Mesendoderm (in vitro differentiated cells): ENCODE measurements at regions not wholly inside any gene's neighbourhood (a gene's known extent, or its start where the extent isn't known, plus 50 kb on each side); places are given as distances from the start of the nearest gene placed in this dataset.
A peak's percentile ranks its signal among the peaks of the same experiment; 100 is the strongest.

Experiments used
- DNase-seq: peaks from one replicate; pipeline ENCODE4 v3.0.0; 2013
- H2AK5ac ChIP-seq: 2 replicates; pipeline ENCODE4 v1.6.1; 2013; ENCODE audit warnings: low read length, inconsistent platforms
- H2BK120ac ChIP-seq: 2 replicates; pipeline ENCODE4 v1.6.1; 2013; ENCODE audit warnings: low read depth, mild to moderate bottlenecking, low read length, moderate library complexity, mixed read lengths
- H2BK15ac ChIP-seq: replicated peaks from 2 replicates; pipeline ENCODE4 v1.6.1; 2013; ENCODE audit warnings: low read depth, mild to moderate bottlenecking, moderate library complexity
- H2BK5ac ChIP-seq: 2 replicates; pipeline ENCODE4 v1.6.1; 2013; ENCODE audit warnings: low read length, inconsistent platforms
- H3K18ac ChIP-seq: 2 replicates; pipeline ENCODE4 v1.6.1; 2013; ENCODE audit warnings: mild to moderate bottlenecking, low read length, mixed read lengths
- H3K23ac ChIP-seq: one replicate; pipeline ENCODE4 v1.6.1; 2013; ENCODE audit warnings: low read length
- H3K27ac ChIP-seq: 2 replicates; pipeline ENCODE4 v1.5.1; 2013; ENCODE audit warnings: low read depth, mild to moderate bottlenecking, inconsistent platforms, low read length, moderate library complexity
- H3K27me3 ChIP-seq: 2 replicates; pipeline ENCODE4 v1.6.1; 2013; ENCODE audit warnings: low read length, control low read depth, mild to moderate bottlenecking, inconsistent platforms; ENCODE audit not compliant: insufficient read depth, poor library complexity
- H3K36me3 ChIP-seq: 2 replicates; pipeline ENCODE4 v1.6.1; 2013; ENCODE audit warnings: low read length, inconsistent platforms; ENCODE audit not compliant: control insufficient read depth, insufficient read depth
- H3K4ac ChIP-seq: one replicate; pipeline ENCODE4 v1.6.1; 2013; ENCODE audit warnings: low read depth, mild to moderate bottlenecking, low read length, moderate library complexity
- H3K4me1 ChIP-seq: 2 replicates; pipeline ENCODE4 v1.6.1; 2013; ENCODE audit warnings: low read depth, low read length, inconsistent platforms; ENCODE audit not compliant: control insufficient read depth
- H3K4me2 ChIP-seq: 2 replicates; pipeline ENCODE4 v1.6.1; 2013; ENCODE audit warnings: low read length
- H3K4me3 ChIP-seq: 2 replicates; pipeline ENCODE4 v1.5.1; 2013; ENCODE audit warnings: mild to moderate bottlenecking, low read length
- H3K56ac ChIP-seq: one replicate; pipeline ENCODE4 v1.6.1; 2013; ENCODE audit warnings: low read length
- H3K79me1 ChIP-seq: 2 replicates; pipeline ENCODE4 v1.6.1; 2013; ENCODE audit warnings: low read length, inconsistent platforms
- H3K79me2 ChIP-seq: 2 replicates; pipeline ENCODE4 v1.6.1; 2013; ENCODE audit warnings: mild to moderate bottlenecking, low read length; ENCODE audit not compliant: control insufficient read depth, insufficient read depth
- H3K9ac ChIP-seq: 2 replicates; pipeline ENCODE4 v1.6.1; 2013; ENCODE audit warnings: low read length, inconsistent platforms
- H4K5ac ChIP-seq: one replicate; pipeline ENCODE4 v1.6.1; 2013; ENCODE audit warnings: low read length
- H4K8ac ChIP-seq: one replicate; pipeline ENCODE4 v1.6.1; 2013; ENCODE audit warnings: low read depth, mild to moderate bottlenecking, control low read depth, low read length, moderate library complexity
- WGBS: extraction: QIAGEN DNeasy Blood & Tissue Kit; methylation state at CpG from one replicate; pipeline ENCODE4 v1.1.7; 2013; ENCODE audit warnings: low lambda C conversion rate, missing lambda C conversion rate; ENCODE audit not compliant: insufficient coverage; ENCODE audit errors: extremely low coverage; 5-methylcytosine and 5-hydroxymethylcytosine counted together

DNA sequence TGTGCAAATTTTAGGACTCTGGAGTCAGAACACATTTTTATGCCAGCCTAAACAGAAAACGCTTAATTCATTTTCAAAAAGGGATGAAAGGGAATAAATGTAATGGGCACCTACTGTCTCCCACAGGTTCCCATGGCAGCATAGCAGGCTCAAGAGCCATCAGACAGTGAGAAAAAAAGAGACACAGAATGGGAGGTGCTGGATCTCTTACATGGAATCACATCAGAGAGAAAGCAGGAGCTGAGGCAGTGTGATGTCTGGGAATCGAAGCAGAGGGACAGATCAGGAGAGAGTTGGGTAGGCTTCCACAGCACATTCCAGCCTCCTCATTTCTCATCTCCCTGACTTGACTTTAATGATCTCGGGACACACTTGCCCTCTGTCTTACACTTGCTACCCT lies 684.3 kb downstream of the KCNJ3 start:
- Histone ChIP-seq H3K9ac (no peak overlapping the region), H3K4me3 (no peak overlapping the region), H3K4me1 (no peaks in the 10 kb centered on the region), H4K5ac (no peak overlapping the region), H2BK120ac (no peak overlapping the region), H4K8ac (no peak overlapping the region), H3K79me1 (no peaks in the 10 kb centered on the region), H2BK15ac (no peak overlapping the region), H3K27ac (no peak overlapping the region), H3K79me2 (no peaks in the 10 kb centered on the region), H3K23ac (no peak overlapping the region), H2BK5ac (no peak overlapping the region), H3K27me3 (no peaks in the 10 kb centered on the region), H3K4ac (no peak overlapping the region), H3K56ac (no peak overlapping the region), H2AK5ac (no peak overlapping the region), H3K36me3 (no peaks in the 10 kb centered on the region), H3K18ac (no peak overlapping the region), H3K4me2 (no peak overlapping the region)
- no peak for DNase-seq
- WGBS = no CpG with 5 or more reads among the region's 3 CpGs

DNA sequence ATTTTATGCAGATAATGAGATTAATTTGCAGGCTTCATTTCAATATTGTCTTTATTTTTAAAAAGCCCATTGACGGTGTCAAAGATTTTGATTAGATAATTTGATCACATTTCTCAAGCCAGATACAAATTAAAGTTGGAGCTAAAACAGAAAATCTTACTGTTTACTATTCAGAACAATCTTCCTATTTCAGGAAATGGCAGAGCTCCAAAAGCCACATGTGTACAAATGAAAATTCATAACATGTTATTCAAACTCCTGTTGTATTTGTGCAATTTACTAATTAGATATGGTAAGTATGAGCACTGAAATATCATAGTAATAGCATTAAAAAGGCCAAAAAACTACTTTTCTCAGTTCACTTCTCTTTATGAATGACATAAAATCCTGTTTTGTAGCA lies 682.9 kb downstream of the KCNJ3 start:
- WGBS = no CpG with 5 or more reads among the region's 1 CpG
- H3K23ac ChIP-seq = no peak overlapping the region
- no peak overlapping the region for H3K56ac ChIP-seq
- no peaks in the 10 kb centered on the region for H3K4me1 ChIP-seq
- H3K9ac ChIP-seq = no peak overlapping the region
- no peaks in the 10 kb centered on the region for H3K79me1 ChIP-seq
- no peak overlapping the region for H3K4me2 ChIP-seq
- no peak overlapping the region for H3K18ac ChIP-seq
- no peak overlapping the region for H2BK120ac ChIP-seq
- no peak overlapping the region for H2AK5ac ChIP-seq
- H3K4ac ChIP-seq = no peak overlapping the region
- H2BK5ac ChIP-seq = no peak overlapping the region
- DNase-seq = no peak
- no peak overlapping the region for H4K5ac ChIP-seq
- no peak overlapping the region for H3K4me3 ChIP-seq
- H3K36me3 ChIP-seq = no peaks in the 10 kb centered on the region
- no peaks in the 10 kb centered on the region for H3K79me2 ChIP-seq
- H2BK15ac ChIP-seq = no peak overlapping the region
- H3K27me3 ChIP-seq = no peaks in the 10 kb centered on the region
- no peak overlapping the region for H3K27ac ChIP-seq
- no peak overlapping the region for H4K8ac ChIP-seq

GRCh38 chr2:155379494-155379893 lies 681.0 kb downstream of the KCNJ3 start:
- H3K79me1 ChIP-seq = no peaks in the 10 kb centered on the region
- no peak overlapping the region for H2BK5ac ChIP-seq
- H3K4ac ChIP-seq = no peak overlapping the region
- H3K9ac ChIP-seq = no peak overlapping the region
- no peak overlapping the region for H3K56ac ChIP-seq
- no peak overlapping the region for H3K4me2 ChIP-seq
- H3K18ac ChIP-seq = no peak overlapping the region
- no peak overlapping the region for H2AK5ac ChIP-seq
- H2BK120ac ChIP-seq = no peak overlapping the region
- H3K36me3 ChIP-seq = no peaks in the 10 kb centered on the region
- no peak overlapping the region for H4K5ac ChIP-seq
- H4K8ac ChIP-seq = no peak overlapping the region
- no peak overlapping the region for H3K4me3 ChIP-seq
- WGBS = no CpG with 5 or more reads among the region's 2 CpGs
- no peak overlapping the region for H3K27ac ChIP-seq
- H3K27me3 ChIP-seq = no peaks in the 10 kb centered on the region
- no peak overlapping the region for H3K23ac ChIP-seq
- H2BK15ac ChIP-seq = no peak overlapping the region
- H3K79me2 ChIP-seq = no peaks in the 10 kb centered on the region
- DNase-seq = no peak
- H3K4me1 ChIP-seq = no peaks in the 10 kb centered on the region

DNA sequence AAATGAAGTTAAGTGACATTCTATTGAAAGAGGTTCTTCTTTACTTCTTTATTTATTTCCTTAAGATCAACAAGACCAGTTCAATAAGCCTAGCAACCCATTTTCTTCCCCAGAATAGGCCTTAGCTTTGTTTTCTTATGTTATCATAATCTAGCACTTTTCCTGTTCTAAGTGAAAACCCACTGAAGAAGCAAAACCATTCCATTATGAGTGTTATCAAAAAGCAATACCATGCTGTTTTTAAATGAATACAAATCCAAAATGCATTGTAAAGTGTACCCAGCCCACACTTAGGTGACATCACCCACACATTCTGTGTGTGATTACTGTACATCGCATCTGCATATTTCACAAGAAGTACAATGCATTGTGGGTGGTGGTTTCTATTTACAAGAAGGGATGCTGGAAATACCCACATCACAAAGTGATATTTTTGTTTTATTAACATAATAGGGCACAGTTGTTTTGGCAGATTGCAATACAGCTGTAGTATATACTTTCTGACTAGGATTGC lies 679.5 kb downstream of the KCNJ3 start:
- Histone ChIP-seq H3K23ac (no peak overlapping the region), H3K9ac (no peak overlapping the region), H2BK15ac (no peak overlapping the region), H3K56ac (no peak overlapping the region), H3K27me3 (no peaks in the 10 kb centered on the region), H3K4ac (no peak overlapping the region), H3K79me2 (no peaks in the 10 kb centered on the region), H3K27ac (no peak overlapping the region), H3K36me3 (no peaks in the 10 kb centered on the region), H4K8ac (no peak overlapping the region), H4K5ac (no peak overlapping the region), H3K79me1 (no peaks in the 10 kb centered on the region), H3K4me2 (no peak overlapping the region), H3K18ac (no peak overlapping the region), H2AK5ac (no peak overlapping the region), H3K4me1 (no peaks in the 10 kb centered on the region), H3K4me3 (no peak overlapping the region), H2BK5ac (no peak overlapping the region), H2BK120ac (no peak overlapping the region)
- WGBS = no CpG with 5 or more reads among the region's 1 CpG
- no peak for DNase-seq

- H3K56ac ChIP-seq = no peak overlapping the region
- H3K9ac ChIP-seq = no peak overlapping the region
- no peak overlapping the region for H2BK15ac ChIP-seq
- no peaks in the 10 kb centered on the region for H3K79me2 ChIP-seq
- H3K4ac ChIP-seq = no peak overlapping the region
- no peak overlapping the region for H2AK5ac ChIP-seq
- no CpG with 5 or more reads among the region's 5 CpGs for WGBS
- no peak overlapping the region for H2BK5ac ChIP-seq
- H3K79me1 ChIP-seq = no peaks in the 10 kb centered on the region
- no peaks in the 10 kb centered on the region for H3K4me1 ChIP-seq
- H3K36me3 ChIP-seq = no peaks in the 10 kb centered on the region
- no peaks in the 10 kb centered on the region for H3K27me3 ChIP-seq
- H3K18ac ChIP-seq = no peak overlapping the region
- no peak overlapping the region for H3K27ac ChIP-seq
- no peak overlapping the region for H4K5ac ChIP-seq
- no peak overlapping the region for H3K23ac ChIP-seq
- H3K4me3 ChIP-seq = no peak overlapping the region
- H4K8ac ChIP-seq = no peak overlapping the region
- DNase-seq = peak; percentile 47
- no peak overlapping the region for H2BK120ac ChIP-seq
- no peak overlapping the region for H3K4me2 ChIP-seq
These were observed 678.8 kb downstream of the KCNJ3 start for GRCh38 chr2:155377266-155377680.

DNA sequence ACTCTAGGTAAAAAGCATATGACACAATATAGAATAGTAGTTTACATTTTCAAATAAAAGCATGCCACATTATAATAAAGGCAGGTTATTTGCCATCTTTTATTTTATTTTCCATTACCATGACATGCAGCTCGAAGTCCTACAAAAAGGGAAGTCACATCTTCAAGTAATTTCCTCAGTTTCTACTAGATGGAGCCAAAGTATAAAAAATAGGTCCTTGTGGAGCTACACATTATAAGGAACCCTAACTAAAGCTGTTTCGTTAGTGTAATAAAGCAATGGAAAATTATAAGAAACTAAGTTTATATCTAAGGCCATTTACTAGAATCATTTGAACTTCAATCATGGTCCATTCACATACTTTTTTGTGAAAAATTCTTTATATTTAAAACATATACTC lies 674.5 kb downstream of the KCNJ3 start:
- Histone ChIP-seq H3K56ac (no peak overlapping the region), H2BK5ac (no peak overlapping the region), H3K23ac (no peak overlapping the region), H2BK15ac (no peak overlapping the region), H3K4me2 (no peak overlapping the region), H2AK5ac (no peak overlapping the region), H3K27me3 (no peaks in the 10 kb centered on the region), H3K36me3 (no peaks in the 10 kb centered on the region), H3K4ac (no peak overlapping the region), H3K79me2 (no peaks in the 10 kb centered on the region), H3K4me3 (no peak overlapping the region), H4K8ac (no peak overlapping the region), H3K27ac (no peak overlapping the region), H3K79me1 (no peaks in the 10 kb centered on the region), H3K9ac (no peak overlapping the region), H4K5ac (no peak overlapping the region), H3K4me1 (no peaks in the 10 kb centered on the region), H3K18ac (no peak overlapping the region), H2BK120ac (no peak overlapping the region)
- peak; percentile 40 for DNase-seq
- WGBS = no CpG with 5 or more reads among the region's 2 CpGs
